ENCODE measurements at regions not wholly inside any gene's neighbourhood (a gene's known extent, or its start where the extent isn't known, plus 50 kb on each side); places are given as distances from the start of the nearest gene placed in this dataset.

DNA sequence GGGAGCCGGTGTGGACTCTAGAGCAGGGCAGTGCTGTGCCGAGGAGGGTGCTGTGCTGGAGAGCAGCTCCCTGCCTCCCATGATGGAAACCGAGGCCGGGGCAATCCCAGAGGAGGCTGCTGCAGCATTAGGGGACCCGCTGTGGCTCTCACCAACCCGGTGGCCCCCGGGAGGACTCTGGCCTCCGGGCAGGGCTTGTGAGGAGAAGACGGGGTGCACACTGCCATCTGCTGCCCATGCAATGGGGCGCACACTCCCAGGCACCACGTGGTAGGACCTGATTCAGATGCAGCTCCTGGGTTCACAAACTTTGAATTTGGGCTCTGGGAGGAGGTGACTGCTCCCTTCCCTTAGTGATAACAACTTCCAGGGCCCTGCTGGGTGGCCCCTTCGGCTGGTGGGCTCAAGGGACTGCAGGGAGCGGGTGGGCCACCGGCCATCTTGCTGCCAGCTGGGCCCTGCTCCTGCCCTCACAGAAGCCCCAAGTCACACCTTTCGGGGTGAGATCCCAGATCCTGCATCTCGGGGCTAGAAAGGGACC lies 93.8 kb upstream of the FGF3 start:
- H3K4me3 ChIP-seq (ENCODE audit: low read depth, low read length): no peak overlapping the region
- POLR2A ChIA-PET: no interaction called here
- H3K36me3 ChIP-seq (ENCODE audit: control insufficient read depth, insufficient read depth, low read length): no peaks in the 10 kb centered on the region
- no peak for DNase-seq (ENCODE audit: low read depth)
- H3K27me3 ChIP-seq (ENCODE audit: control insufficient read depth, insufficient read depth, low read length): peaks cover 6% of the 10 kb centered on the region
- CTCF ChIA-PET: interaction anchor here (0.6 to 7.4 kb wide), 4 partner anchors 228 to 290 kb away, joined by 4 to 60 read pairs (median 6); partner anchors contain the start of gene FADD
- TF ChIP-seq, protein P1, sequence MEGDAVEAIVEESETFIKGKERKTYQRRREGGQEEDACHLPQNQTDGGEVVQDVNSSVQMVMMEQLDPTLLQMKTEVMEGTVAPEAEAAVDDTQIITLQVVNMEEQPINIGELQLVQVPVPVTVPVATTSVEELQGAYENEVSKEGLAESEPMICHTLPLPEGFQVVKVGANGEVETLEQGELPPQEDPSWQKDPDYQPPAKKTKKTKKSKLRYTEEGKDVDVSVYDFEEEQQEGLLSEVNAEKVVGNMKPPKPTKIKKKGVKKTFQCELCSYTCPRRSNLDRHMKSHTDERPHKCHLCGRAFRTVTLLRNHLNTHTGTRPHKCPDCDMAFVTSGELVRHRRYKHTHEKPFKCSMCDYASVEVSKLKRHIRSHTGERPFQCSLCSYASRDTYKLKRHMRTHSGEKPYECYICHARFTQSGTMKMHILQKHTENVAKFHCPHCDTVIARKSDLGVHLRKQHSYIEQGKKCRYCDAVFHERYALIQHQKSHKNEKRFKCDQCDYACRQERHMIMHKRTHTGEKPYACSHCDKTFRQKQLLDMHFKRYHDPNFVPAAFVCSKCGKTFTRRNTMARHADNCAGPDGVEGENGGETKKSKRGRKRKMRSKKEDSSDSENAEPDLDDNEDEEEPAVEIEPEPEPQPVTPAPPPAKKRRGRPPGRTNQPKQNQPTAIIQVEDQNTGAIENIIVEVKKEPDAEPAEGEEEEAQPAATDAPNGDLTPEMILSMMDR (IDR thresholded peaks at IDR 0.05; ENCODE audit: insufficient read depth, low read depth, low read length): peak; percentile 27

DNA sequence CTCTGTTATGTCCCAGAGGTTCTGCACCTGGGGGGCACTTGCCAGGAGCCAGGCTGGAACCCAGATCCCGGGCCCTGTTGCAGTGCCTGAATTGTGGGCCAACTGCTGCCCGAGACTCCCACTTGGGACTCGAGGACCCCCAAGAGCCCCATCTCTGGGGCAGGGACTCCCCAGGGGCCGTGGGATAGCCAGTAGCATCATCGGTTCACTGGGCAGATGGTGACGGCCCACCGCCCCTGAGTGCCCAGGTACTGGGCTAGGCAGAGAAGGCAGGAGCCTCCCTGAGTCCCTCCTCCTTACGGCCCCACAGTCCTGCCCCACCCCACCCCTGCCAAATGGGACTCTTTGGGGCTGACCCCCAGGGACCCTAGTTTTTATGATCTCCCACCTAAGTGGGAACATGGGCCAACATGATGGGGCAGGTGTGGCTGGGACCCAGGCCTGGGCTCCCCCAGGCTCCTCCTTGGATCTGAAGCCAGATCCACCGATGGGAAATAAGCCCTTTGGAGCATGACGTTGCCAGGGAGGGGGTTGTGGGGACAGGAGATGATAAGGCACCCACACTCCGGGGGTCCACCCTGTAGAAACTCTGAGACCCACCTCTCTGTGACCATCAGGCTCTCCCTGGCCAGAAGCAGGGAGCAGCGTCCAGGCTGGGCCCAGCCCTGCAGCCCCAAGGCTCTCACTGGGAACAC lies 94.5 kb upstream of the FGF3 start:
- ChIA-PET POLR2A (no interaction called here), CTCF (interaction anchor here (0.6 to 7.4 kb wide), 5 partner anchors 10 to 284 kb away, joined by 3 to 60 read pairs (median 5); no protein-coding TSS in a partner anchor)
- no peak overlapping the region for H3K4me3 ChIP-seq (ENCODE audit: low read depth, low read length)
- TF ChIP-seq, protein P1 (IDR thresholded peaks at IDR 0.05; ENCODE audit: insufficient read depth, low read depth, low read length): no peak
- DNase-seq (ENCODE audit: low read depth): no peak
- H3K27me3 ChIP-seq (ENCODE audit: control insufficient read depth, insufficient read depth, low read length): peaks cover 1% of the 10 kb centered on the region
- no peaks in the 10 kb centered on the region for H3K36me3 ChIP-seq (ENCODE audit: control insufficient read depth, insufficient read depth, low read length)

DNA sequence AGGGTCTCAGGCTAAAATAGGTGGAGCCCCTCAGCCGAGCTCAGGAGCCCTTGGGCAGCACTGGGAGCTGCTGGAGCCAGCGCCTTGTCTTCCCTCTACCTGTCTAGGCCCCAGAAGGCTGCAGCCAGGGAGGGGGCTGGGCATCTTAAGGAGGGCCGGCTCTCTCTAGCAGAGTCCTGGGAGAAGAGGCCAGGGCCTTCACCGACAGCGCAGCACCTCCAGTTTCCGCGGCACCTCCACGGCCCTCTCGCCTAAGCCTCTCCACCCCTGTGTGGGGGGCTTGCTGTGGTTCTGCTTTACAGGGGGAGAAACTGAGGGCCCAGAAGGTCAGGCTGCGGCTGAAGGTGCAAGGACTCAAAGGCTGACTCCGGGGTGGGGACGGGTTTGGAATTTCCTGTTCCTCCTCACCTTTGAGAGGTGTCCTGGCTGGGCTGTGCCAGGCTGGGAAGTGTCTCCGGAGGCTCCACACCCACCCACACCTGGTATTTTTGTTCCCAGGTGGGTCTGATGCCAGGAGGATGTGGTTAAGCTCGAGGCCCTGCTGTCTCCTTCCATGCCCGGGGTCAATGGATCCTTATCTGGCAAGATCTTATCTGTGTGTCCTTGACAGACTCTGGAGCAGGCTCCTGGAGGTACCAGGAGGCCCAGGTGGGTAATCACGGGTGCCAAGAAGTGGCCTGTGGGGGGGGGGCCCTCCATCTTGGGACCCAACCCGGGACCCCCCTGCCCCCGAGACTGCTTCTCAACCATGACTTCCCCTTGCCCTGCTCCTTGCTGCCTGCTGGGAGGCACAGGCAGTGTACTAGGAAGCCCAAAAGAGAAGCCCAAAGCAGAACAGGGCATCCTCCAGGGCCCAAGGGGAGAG lies 95.3 kb upstream of the FGF3 start:
- Histone ChIP-seq H3K27me3 (ENCODE audit: control insufficient read depth, insufficient read depth, low read length) (peaks cover under 1% of the 10 kb centered on the region; the same call in 1 of the 2 replicates), H3K36me3 (ENCODE audit: control insufficient read depth, insufficient read depth, low read length) (no peaks in the 10 kb centered on the region), H3K4me3 (ENCODE audit: low read depth, low read length) (no peak overlapping the region)
- TF ChIP-seq, protein P1 (IDR thresholded peaks at IDR 0.05; ENCODE audit: insufficient read depth, low read depth, low read length): no peak
- CTCF ChIA-PET: interaction anchor here (0.6 to 2.4 kb wide), 18 partner anchors 11 to 281 kb away, joined by 3 to 27 read pairs (median 4); no protein-coding TSS in a partner anchor
- POLR2A ChIA-PET: no interaction called here
- no peak for DNase-seq (ENCODE audit: low read depth)

DNA sequence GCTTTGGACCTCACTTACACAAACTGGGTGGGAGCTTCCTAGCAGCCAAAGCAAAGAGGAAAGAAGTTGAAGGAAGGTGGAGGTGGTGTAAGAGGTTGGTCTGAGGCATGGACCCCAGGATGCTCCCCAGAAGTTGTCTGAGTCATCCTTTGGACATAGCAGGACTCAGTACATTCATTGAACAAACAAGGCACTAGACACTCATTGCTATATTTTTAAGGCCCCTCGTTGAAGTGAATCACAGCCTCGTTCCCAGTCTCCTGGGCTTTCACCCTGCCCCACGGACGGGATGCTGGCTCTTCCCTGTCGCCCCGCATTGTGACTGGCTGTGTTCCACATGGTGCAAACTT lies 95.9 kb upstream of the FGF3 start:
- TF ChIP-seq, protein P1 (IDR thresholded peaks at IDR 0.05; ENCODE audit: insufficient read depth, low read depth, low read length): no peak
- H3K27me3 ChIP-seq (ENCODE audit: control insufficient read depth, insufficient read depth, low read length): no peaks in the 10 kb centered on the region; the same call in 1 of the 2 replicates
- H3K36me3 ChIP-seq (ENCODE audit: control insufficient read depth, insufficient read depth, low read length): no peaks in the 10 kb centered on the region
- POLR2A ChIA-PET: no interaction called here
- no peak for DNase-seq (ENCODE audit: low read depth)
- H3K4me3 ChIP-seq (ENCODE audit: low read depth, low read length): no peak overlapping the region
- CTCF ChIA-PET: interaction anchor here (0.6 to 2.4 kb wide), 15 partner anchors 11 to 281 kb away, joined by 3 to 27 read pairs (median 4); no protein-coding TSS in a partner anchor

Data from BJ (cell line).